Skin of body (tissue), 1 donor: ENCODE measurements at regions not wholly inside any gene's neighbourhood (a gene's known extent, or its start where the extent isn't known, plus 50 kb on each side); places are given as distances from the start of the nearest gene placed in this dataset.
"Not testable (repeated sequence)": the region's sequence is repeated elsewhere in the genome, so short reads cannot be mapped to it uniquely, and the experiment has no call there.

Experiments used
- DNase-seq: peaks from one replicate; lab custom pipeline; 2025; lab: John Stamatoyannopoulos, UW

DNA sequence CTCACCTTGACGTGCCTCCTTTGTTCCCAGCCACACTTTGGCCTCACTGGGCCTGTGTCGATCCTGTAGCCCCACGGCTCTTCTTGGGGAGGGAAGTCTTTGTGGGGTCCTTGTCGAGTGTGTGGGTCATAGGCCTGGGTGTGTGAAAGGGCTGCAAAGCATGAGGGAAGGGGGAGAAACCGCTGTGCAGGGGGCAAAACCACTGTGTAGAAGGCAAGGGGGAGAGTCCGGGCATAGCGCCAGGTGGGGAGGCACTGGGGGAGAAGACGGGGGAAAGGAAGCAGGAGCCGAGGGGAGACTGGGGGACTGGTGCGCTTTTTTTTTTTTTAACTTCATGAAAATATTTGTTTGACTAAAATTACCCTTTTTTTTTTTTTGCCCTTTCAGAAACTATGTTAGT, 65.1 kb upstream of the RASD2 start:
- DNase-seq: no peak

DNA sequence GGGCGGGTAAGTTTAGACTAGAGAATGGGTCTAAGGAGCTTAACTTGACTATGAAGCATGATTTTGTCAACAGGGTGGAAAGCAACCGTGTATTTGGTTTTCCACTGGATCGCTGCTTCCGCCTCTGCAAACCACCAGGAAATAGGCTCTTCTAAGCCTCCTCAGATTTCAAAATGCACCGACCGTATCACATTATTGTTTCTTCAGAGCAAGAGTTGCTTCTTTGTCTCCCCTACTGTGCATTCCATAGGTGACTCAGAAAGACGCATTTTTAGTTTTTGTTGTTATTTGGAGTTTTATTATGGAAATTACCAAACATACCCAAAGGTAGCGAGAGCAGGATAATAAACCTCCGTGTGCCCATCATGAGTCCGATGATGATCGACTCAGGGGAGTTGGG, 64.3 kb upstream of the RASD2 start:
- DNase-seq: no peak

DNA sequence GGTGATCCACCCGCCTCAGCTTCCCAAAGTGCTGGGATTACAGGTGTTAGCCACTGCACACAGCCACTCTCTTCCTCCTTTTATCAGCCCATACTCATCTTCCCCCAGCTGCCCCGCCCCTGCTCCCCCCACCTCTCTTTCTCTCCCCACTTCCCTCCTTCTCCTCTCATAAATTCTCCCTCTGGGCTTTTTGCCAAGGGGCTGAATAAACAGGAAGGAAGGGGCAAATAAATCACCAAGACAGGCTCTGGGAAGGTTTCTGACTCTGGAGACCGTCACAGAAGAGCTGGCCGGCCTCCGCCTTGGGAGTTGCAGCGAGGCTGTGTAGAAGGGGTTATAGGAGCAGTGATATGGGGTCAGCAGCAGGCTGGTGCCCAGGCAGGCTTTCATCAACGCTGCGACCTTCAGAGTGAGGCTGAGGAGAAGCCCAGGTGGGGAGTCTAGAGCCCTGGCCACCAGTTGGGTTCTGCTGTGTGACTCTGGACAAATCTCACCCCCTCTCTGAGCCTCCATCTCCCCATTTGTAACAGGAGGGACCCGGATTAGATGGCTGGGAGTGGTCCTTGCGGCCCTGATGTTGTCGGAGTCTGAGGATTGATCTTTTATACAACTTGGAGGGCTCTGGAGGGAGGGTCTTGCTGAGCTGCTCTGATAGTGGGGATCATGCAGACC, 62.6 kb upstream of the RASD2 start:
- DNase-seq: peak; percentile 31

DNA sequence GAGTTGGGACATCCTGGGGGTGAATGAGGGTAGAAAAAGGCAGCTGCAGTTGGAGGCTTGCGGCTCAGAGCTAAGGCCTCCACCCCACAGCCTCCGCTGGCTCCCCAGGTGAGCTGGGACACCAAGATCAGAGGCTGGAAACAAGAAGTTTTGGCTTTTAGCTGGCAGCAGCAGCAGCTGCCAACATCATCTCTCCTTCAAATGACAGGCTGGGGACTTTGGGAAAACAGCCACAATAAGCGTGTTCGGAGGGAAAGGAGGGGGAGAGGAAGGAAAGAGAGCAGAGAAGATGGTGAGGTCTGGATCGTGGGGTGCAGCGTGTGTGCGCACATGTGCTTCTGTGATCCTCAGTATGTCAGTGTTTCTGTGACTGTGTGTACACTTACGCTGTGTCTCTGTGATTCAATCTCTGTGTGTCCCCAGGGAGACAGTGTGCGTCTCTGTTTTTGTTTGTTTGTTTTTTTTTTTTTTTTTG, 62.0 kb upstream of the RASD2 start:
- DNase-seq: peak; percentile 34

DNA sequence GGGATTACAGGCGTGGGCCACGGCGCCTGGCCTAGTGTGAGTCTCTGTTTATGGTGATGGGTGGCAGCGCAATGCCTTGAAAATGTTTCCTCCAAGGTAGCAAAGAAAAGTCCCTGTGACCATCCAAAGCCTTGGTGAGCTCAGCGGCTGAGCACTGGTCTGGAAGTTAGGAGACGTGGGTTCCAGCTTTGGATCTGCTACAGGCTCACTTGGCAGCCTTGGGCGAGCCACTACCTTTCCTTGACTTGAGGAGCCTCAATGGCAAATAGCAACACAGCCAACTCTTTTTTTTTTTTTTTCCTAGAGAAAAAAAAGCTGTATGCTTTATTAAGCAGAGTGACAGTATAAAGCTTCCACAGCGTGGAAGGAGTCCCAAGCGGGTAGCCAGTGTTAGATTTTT, 61.3 kb upstream of the RASD2 start:
- no peak for DNase-seq

DNA sequence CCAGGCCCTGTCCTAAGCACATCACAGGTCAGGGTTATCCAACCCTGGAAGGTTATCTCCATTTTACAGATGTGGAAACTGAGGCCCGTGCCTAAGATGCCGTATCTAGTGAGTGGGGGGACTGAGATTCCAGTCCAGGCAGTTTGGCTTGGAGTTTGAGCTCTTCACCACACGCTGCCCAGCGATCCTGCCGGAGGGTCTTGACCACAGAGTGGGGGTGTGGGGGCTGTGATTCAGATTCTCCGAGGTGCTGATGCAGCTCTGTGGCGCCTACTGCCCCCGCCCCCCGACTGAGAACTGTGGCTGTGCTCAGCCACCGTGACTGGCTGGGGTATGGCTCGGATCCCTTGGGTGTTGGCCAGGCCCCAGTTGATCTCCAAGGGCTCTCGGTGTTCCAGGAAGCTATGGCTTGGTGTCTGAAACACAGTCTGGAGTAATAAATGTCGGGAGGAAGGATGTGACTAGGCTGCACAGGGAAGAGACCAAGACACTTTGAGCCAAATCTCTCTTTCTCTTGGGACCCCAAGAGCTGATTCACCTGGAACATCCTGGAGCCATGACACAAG, 60.6 kb upstream of the RASD2 start:
- no peak for DNase-seq

DNA sequence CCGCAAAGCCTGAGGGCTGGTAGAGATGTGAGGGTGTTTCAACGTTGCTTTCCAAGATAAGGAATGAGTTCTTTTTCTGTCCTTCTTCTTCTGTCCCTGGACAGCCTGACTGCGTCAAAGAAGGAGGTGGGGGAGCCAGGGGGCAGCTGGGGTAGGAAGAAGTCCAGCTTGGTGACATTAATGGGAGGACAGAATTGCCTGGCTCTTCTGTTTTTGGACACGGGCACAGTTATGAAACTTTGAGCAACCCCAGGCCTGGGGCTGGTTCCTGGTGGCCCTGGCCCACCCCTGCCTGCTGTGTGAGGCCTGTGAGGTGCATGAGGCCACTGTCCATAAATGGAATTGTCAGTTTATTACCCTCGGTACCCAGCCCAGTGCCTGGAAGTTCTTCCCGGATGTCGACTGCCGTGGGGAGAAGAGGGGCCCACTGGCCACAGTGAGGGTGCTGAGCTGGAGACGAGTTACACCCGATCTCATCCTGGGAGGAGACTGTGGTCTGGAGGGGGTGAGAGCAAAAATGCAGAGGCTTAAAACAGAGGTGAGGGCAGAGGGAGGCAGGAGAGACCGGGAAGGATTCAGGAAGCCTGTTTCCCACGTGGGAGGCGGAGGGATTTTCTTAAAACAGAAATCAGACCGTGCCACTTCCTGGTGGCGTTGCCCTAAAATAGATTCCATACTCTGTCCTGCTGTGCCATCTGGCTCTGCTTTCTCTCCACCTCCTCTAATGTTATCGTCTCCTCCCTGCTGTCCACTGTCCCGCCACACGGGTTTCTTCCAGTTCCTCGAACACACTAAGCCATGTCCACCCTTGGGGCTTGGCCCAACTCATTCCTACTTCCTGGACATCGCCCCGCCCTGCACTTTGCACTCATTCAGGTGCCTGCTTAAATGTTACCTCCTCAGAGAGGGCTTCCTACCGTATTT, 59.7 kb upstream of the RASD2 start:
- DNase-seq: no peak

DNA sequence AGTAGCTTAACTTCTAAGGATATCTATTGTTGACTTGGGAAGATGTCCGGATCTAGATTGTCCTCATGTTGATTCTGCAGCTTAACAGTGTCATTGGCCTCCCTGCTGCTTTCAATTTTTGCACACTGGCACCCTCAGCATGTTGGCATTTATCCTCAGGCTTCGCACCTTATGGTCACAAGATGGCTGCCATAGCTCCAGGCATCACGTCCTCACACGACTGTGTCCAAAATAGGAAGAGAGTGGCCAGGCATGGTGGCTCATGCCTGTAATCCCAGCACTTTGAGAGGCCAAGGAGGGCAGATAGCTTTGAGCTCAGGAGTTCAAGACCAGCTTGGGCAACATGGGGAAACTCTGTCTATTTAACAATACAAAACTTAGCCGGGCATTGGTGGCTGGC, 58.3 kb upstream of the RASD2 start:
- no peak for DNase-seq

DNA sequence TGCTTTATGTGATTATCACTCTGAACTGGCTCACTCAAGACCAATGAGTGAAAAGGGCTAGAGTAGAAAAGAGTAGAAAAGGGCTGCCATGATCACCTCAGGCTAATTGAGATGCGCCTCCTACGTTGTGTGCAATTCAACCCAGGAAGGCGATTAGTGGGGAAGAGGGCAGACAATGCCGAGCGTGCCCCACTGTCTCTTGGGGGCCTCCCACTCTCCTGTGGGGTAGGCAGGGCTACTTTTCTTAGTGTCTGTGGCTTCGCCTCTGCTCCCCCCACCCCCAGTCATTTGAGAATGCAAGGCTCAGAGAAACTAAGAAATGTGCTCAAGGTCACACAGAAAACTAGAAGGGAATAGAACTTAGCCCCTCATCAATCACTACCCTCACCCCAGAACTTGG, 57.7 kb upstream of the RASD2 start:
- DNase-seq: no peak

DNA sequence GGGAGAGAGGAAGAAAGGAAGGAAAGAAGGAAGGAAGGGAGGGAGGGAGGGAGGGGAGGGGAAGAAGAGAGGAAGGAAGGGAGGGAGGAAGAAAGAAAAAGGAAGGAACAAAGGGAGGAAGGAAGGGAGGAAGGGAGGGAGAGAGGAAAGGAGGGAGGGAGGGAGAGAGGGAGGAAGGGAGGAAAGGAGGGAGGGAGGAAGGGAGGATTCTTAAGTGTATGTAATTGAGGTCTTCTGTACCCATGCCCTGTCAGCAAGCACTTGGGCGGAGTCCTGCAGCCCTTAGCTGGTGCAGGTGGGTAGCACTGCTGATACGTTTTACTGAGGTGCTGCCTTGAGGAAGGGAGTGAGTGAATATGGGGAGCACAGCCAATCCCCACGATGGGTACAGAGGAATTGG, 56.9 kb upstream of the RASD2 start:
- no peak for DNase-seq

DNA sequence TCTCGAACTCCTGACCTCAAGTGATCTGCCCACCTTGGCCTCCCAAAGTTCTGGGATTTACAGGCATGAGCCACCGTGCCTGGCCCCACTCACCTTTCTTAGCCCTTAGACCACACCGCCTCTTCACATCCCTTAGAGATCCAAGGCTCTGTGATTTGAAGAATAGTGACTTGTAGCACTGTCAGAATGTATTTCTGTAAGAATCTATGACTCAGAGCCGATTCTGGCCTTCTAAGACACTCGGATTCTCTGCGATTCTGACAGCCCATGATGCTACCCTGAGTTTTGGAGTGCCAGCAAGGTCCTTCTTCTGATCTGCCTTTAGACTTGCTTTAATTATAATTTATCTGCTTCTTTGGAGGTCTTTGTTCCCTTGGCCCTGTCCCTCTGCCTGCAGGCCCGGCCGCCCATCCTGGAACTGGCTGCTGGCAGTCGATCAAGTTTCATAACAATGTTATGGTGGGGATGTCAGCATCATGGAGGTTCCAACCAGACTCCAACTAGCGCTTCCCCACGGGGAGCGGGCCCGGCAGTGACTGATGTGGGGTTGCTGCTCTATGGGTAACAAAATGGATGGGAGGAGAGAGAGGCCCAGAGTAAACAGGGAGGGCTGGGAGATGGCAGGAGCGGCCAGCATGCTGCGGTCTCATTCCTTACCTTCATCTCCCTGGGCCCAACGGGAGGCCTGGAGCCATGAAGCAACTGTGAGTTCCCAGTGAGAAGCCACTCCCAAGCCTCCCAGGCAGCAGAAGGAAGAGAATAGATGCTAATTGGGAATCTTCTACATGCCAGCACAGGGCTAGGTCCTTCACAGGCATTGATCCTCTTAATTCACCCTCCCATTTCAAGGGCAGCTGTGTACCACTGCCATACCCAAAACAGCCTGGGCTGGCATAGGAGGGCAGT, 55.7 kb upstream of the RASD2 start:
- DNase-seq: no peak

DNA sequence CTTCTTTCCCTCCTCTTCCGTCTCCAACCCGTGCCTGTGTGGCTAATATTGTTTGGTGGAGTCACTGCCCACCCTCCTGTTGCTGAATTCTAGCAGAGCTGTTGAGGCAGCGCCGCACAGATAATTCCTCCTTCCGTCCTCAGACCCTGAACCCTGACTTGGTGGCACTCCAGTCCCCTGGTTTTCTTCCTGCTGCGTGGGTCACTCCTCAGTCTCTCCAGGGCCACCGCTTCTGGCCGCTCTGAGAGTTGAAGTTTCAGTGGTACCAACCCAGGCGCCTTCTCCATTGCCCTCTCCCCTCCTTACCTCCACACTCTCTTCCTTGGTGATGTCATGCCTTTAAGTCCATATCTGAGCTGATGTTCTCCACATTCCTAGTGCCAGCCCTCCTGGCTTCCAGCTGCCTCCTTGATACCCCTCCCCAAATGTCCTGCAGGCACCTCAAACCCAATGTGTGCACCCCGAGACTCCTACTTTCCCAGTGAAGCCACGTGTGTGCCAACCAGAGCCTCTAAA, 54.5 kb upstream of the RASD2 start:
- no peak for DNase-seq

DNA sequence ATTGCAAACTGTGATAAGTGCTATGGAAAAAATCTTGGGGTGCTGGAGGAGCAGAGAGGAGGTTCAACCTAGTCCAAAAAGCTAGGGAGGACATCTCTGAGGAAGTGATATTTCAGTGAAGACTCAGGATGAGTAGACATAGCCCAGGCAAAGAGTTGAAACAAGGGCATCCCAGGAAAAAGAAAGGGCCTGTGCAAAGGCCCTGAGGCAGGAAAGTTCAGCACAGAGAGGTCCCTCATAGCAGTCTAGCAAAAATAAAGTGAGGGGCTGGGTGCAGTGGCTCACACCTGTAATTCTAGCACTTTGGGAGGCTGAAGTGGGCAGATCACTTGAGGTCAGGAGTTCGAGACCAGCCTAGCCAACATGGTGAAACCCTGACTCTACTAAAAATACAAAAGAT, 53.0 kb upstream of the RASD2 start:
- DNase-seq: not testable (repeated sequence)

DNA sequence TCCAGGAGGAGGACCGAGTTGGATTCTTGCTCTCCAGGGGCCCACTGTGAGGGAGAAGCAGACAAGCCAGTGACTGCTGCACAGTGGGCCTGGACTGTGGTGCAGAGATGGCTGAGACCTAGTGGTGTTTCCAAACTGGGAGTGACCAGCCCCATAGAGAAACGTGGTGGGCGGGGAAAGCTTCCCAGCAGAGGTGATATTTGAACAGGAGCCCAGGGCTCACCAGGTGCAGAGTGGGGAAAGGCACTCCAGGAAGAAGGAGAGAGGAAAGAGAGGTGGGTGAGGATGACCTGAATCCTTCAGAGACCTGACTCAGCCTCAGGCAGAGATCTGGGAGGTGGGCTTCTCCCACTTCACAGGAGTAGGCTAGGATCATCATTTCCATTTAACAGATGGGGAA, 52.1 kb upstream of the RASD2 start:
- no peak for DNase-seq

DNA sequence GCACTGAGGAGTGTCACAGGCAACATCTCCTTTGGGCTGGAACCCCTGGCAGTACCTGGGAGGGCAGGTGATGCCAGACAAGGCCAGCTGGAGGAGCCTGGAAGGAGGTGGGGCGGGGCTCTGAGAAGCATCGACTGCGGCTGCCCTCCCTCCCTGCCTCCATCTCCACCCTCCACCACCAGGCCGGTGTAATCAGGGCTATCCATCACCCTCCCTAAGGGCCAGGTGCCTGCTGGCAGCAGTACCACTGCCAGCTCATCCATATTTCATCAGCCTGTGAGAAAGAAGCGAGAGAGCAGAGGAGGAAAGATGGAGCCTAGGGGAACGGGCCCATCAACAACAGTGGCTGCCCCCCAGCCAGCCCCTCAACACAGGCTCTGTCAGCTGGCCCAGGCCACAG, 51.4 kb upstream of the RASD2 start:
- no peak for DNase-seq
